ENCODE measurements at regions not wholly inside any gene's neighbourhood (a gene's known extent, or its start where the extent isn't known, plus 50 kb on each side); places are given as distances from the start of the nearest gene placed in this dataset.

DNA sequence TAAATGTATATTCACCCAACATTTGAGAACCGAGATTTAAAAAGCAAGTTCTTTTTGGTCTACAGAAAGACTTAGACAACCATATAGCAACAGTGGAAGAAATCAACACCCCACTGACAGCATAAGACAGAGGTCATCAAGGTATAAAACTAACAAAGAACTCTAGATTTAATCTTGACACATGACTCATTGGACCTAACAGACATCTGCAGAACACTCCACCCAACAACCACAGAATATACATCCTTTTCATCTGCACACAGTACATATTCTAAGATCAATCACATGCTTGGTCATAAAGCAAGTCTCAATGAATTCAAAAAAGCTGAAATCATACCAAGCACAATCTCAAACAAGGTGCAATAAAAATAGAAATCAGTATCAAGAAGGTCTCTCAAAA lies 65.8 kb downstream of the SPIN4 start:
- POLR2A ChIA-PET: no interaction called here
- Mint-ChIP-seq H3K27ac (no peak overlapping the region), H3K9me3 (peaks cover 8% of the 10 kb centered on the region)

DNA sequence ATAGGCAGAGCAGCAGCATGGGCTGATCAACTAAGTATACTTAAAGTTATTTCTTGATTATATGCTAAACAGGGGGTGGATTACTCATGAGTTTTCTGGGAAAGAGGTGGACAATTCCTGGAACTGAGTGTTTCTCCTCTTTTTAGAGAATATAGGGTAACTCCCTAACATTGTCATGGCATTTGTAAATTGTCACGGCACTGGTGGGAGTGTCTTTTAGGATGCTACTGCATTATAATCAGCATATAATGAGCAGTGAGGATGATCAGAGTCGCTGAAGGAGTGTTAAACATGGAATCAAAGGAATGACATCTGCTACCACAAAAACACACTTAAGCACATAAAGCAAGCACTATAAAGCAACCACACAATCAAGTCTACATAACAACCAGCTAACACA lies 66.5 kb downstream of the SPIN4 start:
- DNase-seq (ENCODE audit: low spot score): no peak
- no peak overlapping the region for H3K27ac Mint-ChIP-seq
- no peaks in the 10 kb centered on the region for H3K4me1 Mint-ChIP-seq
- TF ChIP-seq CBFB (CRISPR knock-in tag; IDR thresholded peaks at IDR 0.05; ENCODE audit: low read depth): no peak
- TF ChIP-seq, protein P1, sequence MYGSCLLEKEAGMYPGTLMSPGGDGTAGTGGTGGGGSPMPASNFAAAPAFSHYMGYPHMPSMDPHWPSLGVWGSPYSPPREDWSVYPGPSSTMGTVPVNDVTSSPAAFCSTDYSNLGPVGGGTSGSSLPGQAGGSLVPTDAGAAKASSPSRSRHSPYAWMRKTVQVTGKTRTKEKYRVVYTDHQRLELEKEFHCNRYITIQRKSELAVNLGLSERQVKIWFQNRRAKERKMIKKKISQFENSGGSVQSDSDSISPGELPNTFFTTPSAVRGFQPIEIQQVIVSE (CRISPR knock-in tag; IDR thresholded peaks at IDR 0.05; ENCODE audit: borderline replicate concordance): no peak
- 0 out of 2 replicates have a peak, but pooled peaks cover 3% of the 10 kb centered on the region for H3K36me3 Mint-ChIP-seq
- CTCF ChIA-PET: no interaction called here
- POLR2A ChIA-PET: no interaction called here
- H3K4me3 Mint-ChIP-seq: no peak overlapping the region
- no peak for ATAC-seq
- H3K9me3 Mint-ChIP-seq: peaks cover 5% of the 10 kb centered on the region; the same call in 1 of the 2 replicates
- no peaks in the 10 kb centered on the region for H3K27me3 Mint-ChIP-seq (ENCODE audit: low read depth)

More for the DNA sequence above, 65.8 kb downstream of the SPIN4 start:
- Mint-ChIP-seq H3K4me1 (no peaks in the 10 kb centered on the region), H3K4me3 (no peak overlapping the region), H3K27me3 (ENCODE audit: low read depth) (no peaks in the 10 kb centered on the region), H3K36me3 (peaks cover 4% of the 10 kb centered on the region; the same call in 1 of the 2 replicates)
- CTCF ChIA-PET: no interaction called here
- ATAC-seq: no peak
- DNase-seq (ENCODE audit: low spot score): no peak
- TF ChIP-seq MYBL2 (CRISPR knock-in tag; IDR thresholded peaks at IDR 0.05) (no peak), TP53 (CRISPR knock-in tag; IDR thresholded peaks at IDR 0.05) (no peak), SP1 (CRISPR knock-in tag; conservative IDR thresholded peaks at IDR 0.05) (no peak), ZNF396 (CRISPR knock-in tag; IDR thresholded peaks at IDR 0.05; ENCODE audit: borderline replicate concordance) (no peak), TEAD1 (CRISPR knock-in tag; IDR thresholded peaks at IDR 0.05) (no peak), SOX15 (CRISPR knock-in tag; IDR thresholded peaks at IDR 0.05) (no peak), NFATC4 (CRISPR knock-in tag; IDR thresholded peaks at IDR 0.05) (no peak), ETV6 (CRISPR knock-in tag; IDR thresholded peaks at IDR 0.05) (no peak), KAT7 (CRISPR knock-in tag; IDR thresholded peaks at IDR 0.05; ENCODE audit: borderline replicate concordance) (no peak), CBFB (CRISPR knock-in tag; IDR thresholded peaks at IDR 0.05; ENCODE audit: low read depth) (no peak)
- TF ChIP-seq, protein P2, sequence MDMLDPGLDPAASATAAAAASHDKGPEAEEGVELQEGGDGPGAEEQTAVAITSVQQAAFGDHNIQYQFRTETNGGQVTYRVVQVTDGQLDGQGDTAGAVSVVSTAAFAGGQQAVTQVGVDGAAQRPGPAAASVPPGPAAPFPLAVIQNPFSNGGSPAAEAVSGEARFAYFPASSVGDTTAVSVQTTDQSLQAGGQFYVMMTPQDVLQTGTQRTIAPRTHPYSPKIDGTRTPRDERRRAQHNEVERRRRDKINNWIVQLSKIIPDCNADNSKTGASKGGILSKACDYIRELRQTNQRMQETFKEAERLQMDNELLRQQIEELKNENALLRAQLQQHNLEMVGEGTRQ (CRISPR knock-in tag; IDR thresholded peaks at IDR 0.05): no peak
- TF ChIP-seq, protein P3, sequence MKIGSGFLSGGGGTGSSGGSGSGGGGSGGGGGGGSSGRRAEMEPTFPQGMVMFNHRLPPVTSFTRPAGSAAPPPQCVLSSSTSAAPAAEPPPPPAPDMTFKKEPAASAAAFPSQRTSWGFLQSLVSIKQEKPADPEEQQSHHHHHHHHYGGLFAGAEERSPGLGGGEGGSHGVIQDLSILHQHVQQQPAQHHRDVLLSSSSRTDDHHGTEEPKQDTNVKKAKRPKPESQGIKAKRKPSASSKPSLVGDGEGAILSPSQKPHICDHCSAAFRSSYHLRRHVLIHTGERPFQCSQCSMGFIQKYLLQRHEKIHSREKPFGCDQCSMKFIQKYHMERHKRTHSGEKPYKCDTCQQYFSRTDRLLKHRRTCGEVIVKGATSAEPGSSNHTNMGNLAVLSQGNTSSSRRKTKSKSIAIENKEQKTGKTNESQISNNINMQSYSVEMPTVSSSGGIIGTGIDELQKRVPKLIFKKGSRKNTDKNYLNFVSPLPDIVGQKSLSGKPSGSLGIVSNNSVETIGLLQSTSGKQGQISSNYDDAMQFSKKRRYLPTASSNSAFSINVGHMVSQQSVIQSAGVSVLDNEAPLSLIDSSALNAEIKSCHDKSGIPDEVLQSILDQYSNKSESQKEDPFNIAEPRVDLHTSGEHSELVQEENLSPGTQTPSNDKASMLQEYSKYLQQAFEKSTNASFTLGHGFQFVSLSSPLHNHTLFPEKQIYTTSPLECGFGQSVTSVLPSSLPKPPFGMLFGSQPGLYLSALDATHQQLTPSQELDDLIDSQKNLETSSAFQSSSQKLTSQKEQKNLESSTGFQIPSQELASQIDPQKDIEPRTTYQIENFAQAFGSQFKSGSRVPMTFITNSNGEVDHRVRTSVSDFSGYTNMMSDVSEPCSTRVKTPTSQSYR (CRISPR knock-in tag; IDR thresholded peaks at IDR 0.05): no peak
- TF ChIP-seq, protein P4, sequence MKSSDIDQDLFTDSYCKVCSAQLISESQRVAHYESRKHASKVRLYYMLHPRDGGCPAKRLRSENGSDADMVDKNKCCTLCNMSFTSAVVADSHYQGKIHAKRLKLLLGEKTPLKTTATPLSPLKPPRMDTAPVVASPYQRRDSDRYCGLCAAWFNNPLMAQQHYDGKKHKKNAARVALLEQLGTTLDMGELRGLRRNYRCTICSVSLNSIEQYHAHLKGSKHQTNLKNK (CRISPR knock-in tag; IDR thresholded peaks at IDR 0.05): no peak

DNA sequence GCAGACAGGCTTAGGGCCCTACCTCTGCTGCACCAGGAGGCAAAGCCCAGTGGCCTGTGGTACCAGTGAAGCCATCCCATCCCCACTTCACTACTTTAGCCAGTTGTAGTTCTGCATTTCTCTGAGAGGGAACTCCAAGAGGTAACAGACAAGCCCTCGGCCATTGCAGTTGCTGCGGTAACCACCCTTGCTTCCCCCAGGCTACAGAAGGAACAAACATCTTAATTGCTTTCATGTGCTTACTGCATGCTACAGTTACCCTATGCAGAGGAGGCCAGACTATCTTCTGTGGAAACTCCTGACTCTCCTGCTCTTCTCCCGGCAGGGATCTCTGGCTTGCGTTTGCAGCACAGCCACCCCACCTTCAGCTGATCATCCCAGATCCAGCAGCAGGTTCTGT lies 67.8 kb downstream of the SPIN4 start:
- CTCF ChIA-PET: no interaction called here
- Mint-ChIP-seq H3K36me3 (0 out of 2 replicates have a peak, but pooled peaks cover 3% of the 10 kb centered on the region), H3K4me1 (no peaks in the 10 kb centered on the region)

DNA sequence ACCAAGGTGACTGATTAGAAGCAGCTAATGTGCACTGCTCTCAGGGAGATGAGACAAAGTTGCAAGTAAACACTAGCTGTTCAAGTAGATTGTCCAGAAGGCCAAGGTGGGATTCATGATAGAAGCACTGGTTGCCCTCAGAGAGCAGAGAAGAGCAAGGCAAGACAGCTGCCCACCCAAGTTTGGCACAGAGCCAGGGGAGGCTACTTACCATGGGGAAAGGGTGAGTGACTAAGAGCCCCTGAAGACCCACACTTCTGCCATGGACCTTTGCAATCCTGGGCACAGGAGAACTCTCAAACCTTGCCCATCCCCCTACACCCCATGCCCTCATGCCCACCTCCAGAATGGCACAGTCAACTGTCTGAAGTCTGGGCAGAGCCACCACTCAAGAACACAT lies 68.3 kb downstream of the SPIN4 start:
- Mint-ChIP-seq H3K4me1 (no peaks in the 10 kb centered on the region), H3K9me3 (peaks cover 4% of the 10 kb centered on the region; the same call in 1 of the 2 replicates), H3K36me3 (0 out of 2 replicates have a peak, but pooled peaks cover 3% of the 10 kb centered on the region), H3K27me3 (ENCODE audit: low read depth) (no peaks in the 10 kb centered on the region), H3K27ac (no peak overlapping the region), H3K4me3 (no peak overlapping the region)
- DNase-seq (ENCODE audit: low spot score) (no peak), ATAC-seq (no peak)
- POLR2A ChIA-PET: no interaction called here
- TF ChIP-seq NFE2L1 (CRISPR knock-in tag; IDR thresholded peaks at IDR 0.05): no peak
- TF ChIP-seq GRHL2 (CRISPR knock-in tag; IDR thresholded peaks at IDR 0.05; ENCODE audit: insufficient replicate concordance, severe bottlenecking): no peak
- no peak for TF ChIP-seq TP53 (CRISPR knock-in tag; IDR thresholded peaks at IDR 0.05)
- no peak for TF ChIP-seq ZNF219 (CRISPR knock-in tag; IDR thresholded peaks at IDR 0.05; ENCODE audit: borderline replicate concordance)
- no peak for TF ChIP-seq ZNF416 (CRISPR knock-in tag; IDR thresholded peaks at IDR 0.05)
- TF ChIP-seq CBFB (CRISPR knock-in tag; IDR thresholded peaks at IDR 0.05; ENCODE audit: low read depth): no peak
- TF ChIP-seq NR1H2 (CRISPR knock-in tag; IDR thresholded peaks at IDR 0.05): no peak
- TF ChIP-seq, protein P1 (CRISPR knock-in tag; IDR thresholded peaks at IDR 0.05; ENCODE audit: borderline replicate concordance): no peak
- CTCF ChIA-PET: no interaction called here

More for the DNA sequence above, 67.8 kb downstream of the SPIN4 start:
- no peak overlapping the region for H3K4me3 Mint-ChIP-seq
- ATAC-seq (no peak), DNase-seq (ENCODE audit: low spot score) (no peak)
- POLR2A ChIA-PET: no interaction called here
- H3K9me3 Mint-ChIP-seq: peaks cover 4% of the 10 kb centered on the region; the same call in 1 of the 2 replicates
- TF ChIP-seq NR3C1 (CRISPR knock-in tag; conservative IDR thresholded peaks at IDR 0.05; ENCODE audit: low read depth): no peak
- no peaks in the 10 kb centered on the region for H3K27me3 Mint-ChIP-seq (ENCODE audit: low read depth)
- no peak overlapping the region for H3K27ac Mint-ChIP-seq
